Left lung (tissue), 4 donors: ENCODE measurements at regions not wholly inside any gene's neighbourhood (a gene's known extent, or its start where the extent isn't known, plus 50 kb on each side); places are given as distances from the start of the nearest gene placed in this dataset.
A peak's percentile ranks its signal among the peaks of the same experiment; 100 is the strongest.

ENCODE experiments used
- ATAC-seq: fragments of 200-7000 bp; cut with Tn5 transposase; one replicate; pipeline ENCODE4 v1.9.1; 2020; ENCODE audit warnings: moderate library complexity
- DNase-seq, 4 donors: peaks; one replicate each; pipeline ENCODE4 v3.0.0-alpha.2; 2013 to 2020
- H3K27ac ChIP-seq, 2 donors: fragments of 200-600 bp; sonication (generic) in 1 of 2; one replicate each; pipeline versions ENCODE4 v1.5.0 to v1.8.0; 2020 to 2021
- H3K27me3 ChIP-seq, 2 donors: fragments of 200-600 bp; sonication (generic) in 1 of 2; one replicate each; pipeline versions ENCODE4 v1.5.0 to v1.8.0; 2020 to 2021
- H3K36me3 ChIP-seq, 2 donors: fragments of 200-600 bp; sonication (generic) in 1 of 2; one replicate each; pipeline versions ENCODE4 v1.5.0 to v1.8.0; 2020 to 2021
- H3K4me1 ChIP-seq, 2 donors: fragments of 200-600 bp; one replicate each; pipeline ENCODE4 v1.8.0; 2021
- H3K4me3 ChIP-seq, 2 donors: fragments of 200-600 bp; sonication (generic) in 1 of 2; one replicate each; pipeline versions ENCODE4 v1.5.0 to v1.8.0; 2020 to 2021; ENCODE audit warnings: mild to moderate bottlenecking in 1 of 2
- H3K9me3 ChIP-seq, 2 donors: fragments of 200-600 bp; sonication (generic) in 1 of 2; one replicate each; pipeline versions ENCODE4 v1.5.0 to v1.8.0; 2020 to 2021
- CTCF ChIP-seq, 2 donors: fragments of 200-600 bp; sonication (generic) in 1 of 2; IDR thresholded peaks; one replicate each; pipeline versions ENCODE4 v1.5.0 to v1.8.0; 2021; ENCODE audit warnings: antibody characterized with exemption in 2 of 2
- intact Hi-C, 2 donors: fragments of 100-400 bp; cut with DNase I; formaldehyde crosslinking; loops; one replicate each; pipeline versions ENCODE4 v1.11.2 to v1.14.2; 2022
- donor health status: DM: no; HTN: yes; CAD: no.
- donor health status: DM: no; HTN: no; CAD: no.

- intact Hi-C loops: no loop called here
- no peaks in the 10 kb centered on the region for H3K27me3 ChIP-seq
- no peak overlapping the region for H3K27ac ChIP-seq
- no peak for TF ChIP-seq CTCF (IDR thresholded peaks at IDR 0.05)
- DNase-seq (no peak), ATAC-seq (no peak)
- peaks cover 0 to 13% of the 10 kb centered on the region in 2 donors for H3K9me3 ChIP-seq
- H3K4me3 ChIP-seq: no peak overlapping the region
- H3K4me1 ChIP-seq: no peaks in the 10 kb centered on the region
- H3K36me3 ChIP-seq: no peaks in the 10 kb centered on the region
Observed at GRCh38 chr10:37582237-37582636, 275.2 kb downstream of the ZNF248 start.

DNA sequence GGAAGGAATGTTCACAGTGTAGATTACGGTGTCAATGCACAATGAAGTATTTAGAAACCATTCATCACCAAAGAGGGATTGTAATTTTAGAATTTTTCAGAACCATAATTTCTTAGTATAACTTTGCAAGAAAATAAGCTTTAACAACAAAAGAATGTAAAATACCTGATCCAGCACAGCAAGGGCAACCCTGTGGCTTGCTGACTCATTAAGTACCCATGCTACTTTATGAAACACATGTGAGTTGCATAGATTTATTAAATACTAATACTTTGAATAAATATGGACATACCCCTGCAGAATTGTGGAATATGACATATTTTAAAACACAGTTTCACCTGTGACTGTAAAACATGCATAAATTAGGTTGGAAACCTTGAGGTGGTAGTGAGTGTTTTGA is 281.3 kb downstream of the ZNF248 start:
- Histone ChIP-seq H3K27me3 (no peaks in the 10 kb centered on the region), H3K4me1 (no peaks in the 10 kb centered on the region), H3K4me3 (no peak overlapping the region), H3K9me3 (peaks cover 0 to 13% of the 10 kb centered on the region in 2 donors), H3K36me3 (no peaks in the 10 kb centered on the region), H3K27ac (no peak overlapping the region)
- no peak for TF ChIP-seq CTCF (IDR thresholded peaks at IDR 0.05)
- no peak for DNase-seq
- no peak for ATAC-seq
- intact Hi-C loops: no loop called here

- H3K27ac ChIP-seq: no peak overlapping the region
- H3K9me3 ChIP-seq: peaks cover 0 to 17% of the 10 kb centered on the region in 2 donors
- intact Hi-C loops: no loop called here
- H3K36me3 ChIP-seq: no peaks in the 10 kb centered on the region
- TF ChIP-seq CTCF (IDR thresholded peaks at IDR 0.05): no peak
- H3K4me1 ChIP-seq: no peaks in the 10 kb centered on the region
- ATAC-seq (no peak), DNase-seq (no peak)
- H3K27me3 ChIP-seq: no peaks in the 10 kb centered on the region
- no peak overlapping the region for H3K4me3 ChIP-seq
Observed at GRCh38 chr10:37572206-37572605, 285.2 kb downstream of the ZNF248 start.

DNA sequence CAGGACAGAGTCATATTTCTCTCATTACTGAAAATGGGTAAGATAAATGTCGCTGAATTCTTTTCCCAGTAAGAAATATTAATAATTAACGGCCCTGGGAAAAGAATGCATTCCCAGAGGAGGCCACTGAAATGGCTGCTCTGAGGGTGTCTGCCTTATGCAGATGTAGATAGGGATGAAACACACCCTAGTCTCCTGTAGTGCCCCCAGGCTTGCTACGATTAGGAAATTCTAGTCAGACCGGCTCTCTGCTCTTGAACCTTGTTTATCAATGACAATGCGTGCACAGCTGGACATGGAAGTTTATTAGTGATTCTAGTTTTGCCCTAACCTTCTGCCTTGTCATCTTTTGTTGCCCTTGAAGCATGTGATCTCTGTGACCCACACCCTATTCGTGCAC is 291.1 kb downstream of the ZNF248 start:
- DNase-seq: no peak
- intact Hi-C loops: no loop called here
- H3K27ac ChIP-seq: no peak overlapping the region
- H3K27me3 ChIP-seq: no peaks in the 10 kb centered on the region
- ATAC-seq: no peak
- no peak for TF ChIP-seq CTCF (IDR thresholded peaks at IDR 0.05)
- peaks cover 0 to 18% of the 10 kb centered on the region in 2 donors for H3K9me3 ChIP-seq
- no peak overlapping the region for H3K4me3 ChIP-seq
- no peaks in the 10 kb centered on the region for H3K4me1 ChIP-seq
- H3K36me3 ChIP-seq: no peaks in the 10 kb centered on the region

DNA sequence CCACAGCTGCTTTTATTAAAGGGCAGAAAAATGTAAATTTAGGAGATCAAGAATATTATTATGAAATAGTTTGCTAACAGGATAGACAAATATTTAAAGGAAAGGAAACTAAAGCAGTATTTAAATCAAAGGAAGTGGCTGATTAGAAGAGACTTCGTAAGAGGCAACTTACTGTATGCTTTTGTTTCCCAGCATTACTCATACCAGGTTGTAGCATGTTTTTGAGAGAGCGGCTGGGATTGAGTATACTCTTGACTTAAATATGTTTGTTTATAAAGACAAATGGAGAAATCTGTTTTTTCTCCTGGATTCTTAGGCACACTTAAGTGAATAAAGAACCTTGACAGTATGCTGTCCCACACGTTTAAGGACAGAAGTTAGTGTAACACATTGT is 293.7 kb downstream of the ZNF248 start:
- peak; percentile 93 for ATAC-seq
- intact Hi-C loops: no loop called here
- no peak for TF ChIP-seq CTCF (IDR thresholded peaks at IDR 0.05)

More for the DNA sequence above, 293.7 kb downstream of the ZNF248 start:
- Histone ChIP-seq H3K4me3 (no peak overlapping the region), H3K27ac (peak overlapping the region in 1 of 2 donors; percentile 4), H3K9me3 (peaks cover 0 to 17% of the 10 kb centered on the region in 2 donors), H3K4me1 (no peaks in the 10 kb centered on the region), H3K27me3 (no peaks in the 10 kb centered on the region), H3K36me3 (no peaks in the 10 kb centered on the region)
- no peak for DNase-seq
